Pancreas (tissue), 10 donors: ENCODE measurements at regions not wholly inside any gene's neighbourhood (a gene's known extent, or its start where the extent isn't known, plus 50 kb on each side); places are given as distances from the start of the nearest gene placed in this dataset.

Experiments used
- ATAC-seq, 4 donors: fragments of 200-7000 bp; cut with Tn5 transposase; one replicate each; pipeline versions ENCODE4 v1.8.0 to v1.9.1; 2020; ENCODE audit warnings: mild to moderate bottlenecking in 4 of 4, moderate library complexity in 4 of 4
- DNase-seq, 6 donors: peaks; one replicate each; pipeline ENCODE4 v3.0.0-alpha.2; 2020
- FAIRE-seq: peaks from 2 replicates; lab custom pipeline; 2012; peaks lifted over from hg19 to GRCh38; lab: Jason Lieb, UNC
- H3K27ac ChIP-seq, 4 donors: fragments of 200-600 bp; sonication (generic); 1 replicate in 3 of 4; 2 replicates in 1 of 4; pipeline versions ENCODE4 v1.5.0 to v1.8.0; 2020
- H3K27me3 ChIP-seq, 4 donors: fragments of 200-600 bp; one replicate each; pipeline ENCODE4 v1.8.0; 2021
- H3K36me3 ChIP-seq, 3 donors: fragments of 200-600 bp; sonication (generic) in 1 of 3; one replicate each; pipeline versions ENCODE4 v1.5.0 to v1.8.0; 2020 to 2021
- H3K4me1 ChIP-seq, 3 donors: fragments of 200-600 bp; one replicate each; pipeline ENCODE4 v1.8.0; 2021
- H3K4me3 ChIP-seq, 4 donors: fragments of 200-600 bp; sonication (generic) in 2 of 4; one replicate each; pipeline versions ENCODE4 v1.5.0 to v1.8.0; 2020 to 2021
- H3K9me3 ChIP-seq, 4 donors: fragments of 200-600 bp; one replicate each; pipeline ENCODE4 v1.8.0; 2021
- WGBS, 2 donors: extraction: QIAGEN DNeasy Blood & Tissue Kit; methylation state at CpG; one replicate each; pipeline ENCODE4 v1.1.7; 2013; 5-methylcytosine and 5-hydroxymethylcytosine counted together
- intact Hi-C, 3 donors: fragments of 100-400 bp; cut with DNase I; formaldehyde crosslinking; loops; one replicate each; pipeline versions ENCODE4 v1.11.1 to v1.14.2; 2022
- TF ChIP-seq, protein P1 (sequence below), 4 donors: fragments of 200-600 bp; sonication (generic) in 3 of 4; IDR thresholded peaks; one replicate each; pipeline versions ENCODE4 v1.5.0 to v1.8.0; 2021; ENCODE audit warnings: antibody characterized with exemption in 4 of 4
- donor health status: healthy with polysubstance abuse.
- donor health status: DM: no; HTN: no; CAD: no; lungs with moderate emphysema.
- donor health status: DM: no; HTN: no; CAD: no.
- donor health status: control.
- donor health status: control.
- donor health status: Bipolar disorder and iron deficiency.
- donor health status: DM: yes; HTN: yes; CAD: no.
- donor health status: DM: no; HTN: no; CAD: no.
- donor health status: DM: no; HTN: no; CAD: no.
- donor health status: DM: yes; HTN: yes; CAD: no.

DNA sequence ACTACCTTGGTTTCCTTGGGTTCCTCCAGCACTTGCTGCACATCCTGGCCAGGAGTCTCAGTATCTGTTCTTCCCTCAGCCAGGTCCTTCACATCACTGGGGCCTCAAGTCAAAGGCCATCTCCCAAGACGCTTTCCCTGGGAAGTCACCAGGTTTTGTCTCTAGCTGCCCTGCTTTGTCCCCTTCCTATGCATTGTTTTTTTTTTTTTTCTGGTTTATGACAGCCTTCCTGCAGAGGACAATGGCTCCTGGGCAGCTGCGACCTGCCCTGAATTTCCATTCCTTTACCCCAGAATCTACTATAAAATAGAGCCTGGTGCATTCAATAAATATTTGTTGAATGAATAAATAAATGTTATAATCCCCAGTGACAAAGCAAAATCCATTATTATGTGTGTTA, 687.3 kb downstream of the QKI start:
- TF ChIP-seq, protein P1, sequence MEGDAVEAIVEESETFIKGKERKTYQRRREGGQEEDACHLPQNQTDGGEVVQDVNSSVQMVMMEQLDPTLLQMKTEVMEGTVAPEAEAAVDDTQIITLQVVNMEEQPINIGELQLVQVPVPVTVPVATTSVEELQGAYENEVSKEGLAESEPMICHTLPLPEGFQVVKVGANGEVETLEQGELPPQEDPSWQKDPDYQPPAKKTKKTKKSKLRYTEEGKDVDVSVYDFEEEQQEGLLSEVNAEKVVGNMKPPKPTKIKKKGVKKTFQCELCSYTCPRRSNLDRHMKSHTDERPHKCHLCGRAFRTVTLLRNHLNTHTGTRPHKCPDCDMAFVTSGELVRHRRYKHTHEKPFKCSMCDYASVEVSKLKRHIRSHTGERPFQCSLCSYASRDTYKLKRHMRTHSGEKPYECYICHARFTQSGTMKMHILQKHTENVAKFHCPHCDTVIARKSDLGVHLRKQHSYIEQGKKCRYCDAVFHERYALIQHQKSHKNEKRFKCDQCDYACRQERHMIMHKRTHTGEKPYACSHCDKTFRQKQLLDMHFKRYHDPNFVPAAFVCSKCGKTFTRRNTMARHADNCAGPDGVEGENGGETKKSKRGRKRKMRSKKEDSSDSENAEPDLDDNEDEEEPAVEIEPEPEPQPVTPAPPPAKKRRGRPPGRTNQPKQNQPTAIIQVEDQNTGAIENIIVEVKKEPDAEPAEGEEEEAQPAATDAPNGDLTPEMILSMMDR (IDR thresholded peaks at IDR 0.05), result no peak
- ATAC-seq (no peak), DNase-seq (no peak), FAIRE-seq (no peak)
- Histone ChIP-seq H3K27ac (no peak overlapping the region), H3K36me3 (no peaks in the 10 kb centered on the region), H3K27me3 (no peaks in the 10 kb centered on the region), H3K4me1 (no peaks in the 10 kb centered on the region), H3K4me3 (no peak overlapping the region), H3K9me3 (no peaks in the 10 kb centered on the region)
- 60 to 71% methylated on average over 2 of the region's 2 CpGs for WGBS, 2 donors
- intact Hi-C loops, result no loop called here

DNA sequence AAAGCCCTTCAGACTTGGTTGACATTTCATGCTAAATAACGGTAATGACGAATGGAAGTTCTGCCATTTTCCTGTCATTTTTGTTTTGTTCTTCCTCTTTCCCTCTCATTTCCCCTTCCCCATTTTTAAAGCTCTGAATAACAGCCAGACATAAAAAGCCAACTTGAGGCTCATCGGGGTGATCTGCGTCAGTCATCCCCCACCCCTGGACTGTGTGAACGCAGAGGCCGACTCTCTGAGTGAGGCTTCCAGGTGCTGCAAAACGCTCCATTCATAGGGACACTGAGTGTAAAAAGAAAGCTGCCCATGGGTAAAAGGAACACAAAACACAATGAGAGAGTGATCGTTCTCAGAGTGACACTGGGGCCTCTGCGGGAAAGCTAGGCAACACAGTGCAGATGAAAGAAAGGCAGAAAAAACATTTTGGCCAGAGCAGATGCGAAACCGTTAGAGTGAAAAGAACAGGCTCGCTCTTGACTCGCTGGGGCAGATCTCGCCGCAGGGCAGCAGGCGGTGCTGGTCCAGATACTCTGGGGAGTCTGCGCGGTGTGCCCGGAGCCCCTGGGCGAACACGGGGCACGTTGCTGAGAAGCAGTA, 684.8 kb downstream of the QKI start:
- Histone ChIP-seq H3K9me3 (no peaks in the 10 kb centered on the region), H3K4me3 (no peak overlapping the region), H3K27ac (no peak overlapping the region), H3K27me3 (no peaks in the 10 kb centered on the region), H3K36me3 (no peaks in the 10 kb centered on the region), H3K4me1 (no peaks in the 10 kb centered on the region)
- no peak for FAIRE-seq
- intact Hi-C loops, result no loop called here
- no peak for DNase-seq
- WGBS, 2 donors, result 85 to 92% methylated on average over 22 of the region's 22 CpGs
- no peak for ATAC-seq
- TF ChIP-seq, protein P1 (IDR thresholded peaks at IDR 0.05), result no peak

DNA sequence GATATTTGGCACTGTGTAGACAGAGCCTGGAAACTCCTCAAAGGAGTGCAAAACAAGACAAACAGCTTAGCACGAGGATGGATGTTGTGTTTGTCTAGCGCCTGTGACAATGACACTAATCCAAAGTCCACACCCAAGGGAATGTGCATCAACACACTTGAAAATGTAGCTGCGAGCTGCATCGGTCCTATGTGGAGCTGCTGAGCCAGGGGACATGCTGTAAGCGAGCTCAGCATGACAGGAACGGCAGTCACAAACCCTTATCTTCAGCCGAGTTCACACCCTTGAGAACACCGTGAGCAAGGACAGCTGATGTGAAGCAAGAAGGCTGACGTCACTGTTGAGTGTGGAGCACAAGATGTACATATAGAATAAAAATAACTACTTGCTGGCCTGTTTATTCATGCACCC, 684.3 kb downstream of the QKI start:
- no peak for FAIRE-seq
- WGBS, 2 donors, result 30 to 34% methylated on average over 9 of the region's 9 CpGs
- TF ChIP-seq, protein P1 (IDR thresholded peaks at IDR 0.05), result no peak

DNA sequence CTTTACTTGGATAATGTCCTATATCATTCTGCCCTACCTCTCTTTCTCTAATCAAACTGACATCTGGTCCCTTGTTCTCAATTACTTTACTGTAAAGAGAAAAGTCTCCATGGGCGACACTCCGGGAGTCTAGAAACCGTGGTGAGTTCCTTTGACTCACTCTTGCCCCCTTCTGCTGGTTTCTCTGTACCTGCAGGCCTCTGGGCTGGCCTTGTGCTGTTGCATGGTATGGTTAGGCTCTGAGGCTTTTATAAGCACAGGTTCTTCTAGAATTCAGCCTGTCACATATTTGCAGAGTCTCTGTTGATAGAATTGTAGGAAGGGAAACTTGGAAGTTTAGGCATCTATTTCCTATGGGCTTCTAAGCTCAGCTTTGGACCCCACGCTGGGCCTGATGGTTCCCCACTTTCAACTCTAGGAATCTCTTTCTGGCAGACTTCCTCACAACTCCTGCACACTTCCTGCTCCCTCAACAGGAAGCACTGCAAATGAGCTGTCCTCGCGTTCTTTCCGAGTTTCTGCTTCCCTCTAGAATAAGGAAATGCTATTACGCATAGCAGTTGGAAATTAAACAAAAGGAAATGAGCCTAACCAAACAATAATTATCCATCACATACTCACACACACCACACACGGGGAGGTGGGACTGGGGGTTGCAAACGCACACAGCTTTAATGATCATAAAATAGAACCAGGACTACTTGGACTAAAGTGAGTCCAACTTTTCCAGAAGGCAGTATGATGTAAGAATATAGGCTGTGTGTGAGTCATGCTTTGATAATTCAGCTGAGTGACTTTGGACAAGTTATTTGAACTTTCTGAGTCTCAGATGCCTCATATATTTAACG, 683.3 kb downstream of the QKI start:
- WGBS, 2 donors, result 64 to 65% methylated on average over 11 of the region's 11 CpGs
- TF ChIP-seq, protein P1 (IDR thresholded peaks at IDR 0.05), result no peak
- intact Hi-C loops, result no loop called here
- Histone ChIP-seq H3K27ac (peak overlapping the region in 1 of 4 donors; percentile 9), H3K27me3 (no peaks in the 10 kb centered on the region), H3K4me1 (no peaks in the 10 kb centered on the region), H3K4me3 (no peak overlapping the region), H3K9me3 (no peaks in the 10 kb centered on the region), H3K36me3 (no peaks in the 10 kb centered on the region)
- FAIRE-seq, result no peak
- ATAC-seq, result peak; percentile 28 to 73 (median 49)
- no peak for DNase-seq

More for the DNA sequence above, 684.3 kb downstream of the QKI start:
- Histone ChIP-seq H3K36me3 (no peaks in the 10 kb centered on the region), H3K27me3 (no peaks in the 10 kb centered on the region), H3K27ac (no peak overlapping the region), H3K4me1 (no peaks in the 10 kb centered on the region), H3K9me3 (no peaks in the 10 kb centered on the region), H3K4me3 (no peak overlapping the region)
- intact Hi-C loops, result no loop called here
- ATAC-seq (peak; percentile 60 to 91 (median 76)), DNase-seq (peak in 3 of 6 donors; percentile 34 to 68 (median 53))

DNA sequence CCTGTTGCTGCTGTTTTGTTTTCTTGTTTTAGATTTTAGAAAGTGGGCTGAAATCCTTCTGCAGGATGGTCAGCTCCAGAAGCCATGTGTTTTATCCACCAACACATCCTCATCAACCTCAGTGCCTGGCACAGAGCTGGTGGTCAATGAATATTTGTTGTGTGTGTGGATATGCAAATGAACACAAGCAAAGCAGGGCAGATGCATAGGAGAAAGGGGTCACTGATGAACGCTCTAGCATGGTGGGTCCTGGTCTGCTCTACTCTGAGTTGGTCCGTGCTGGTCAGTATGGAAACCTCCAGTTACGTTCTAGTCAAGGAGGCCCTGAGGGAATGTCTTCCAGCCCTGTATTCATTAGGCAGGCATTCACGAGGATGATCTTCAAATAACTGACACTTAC, 682.5 kb downstream of the QKI start:
- ATAC-seq (no peak), DNase-seq (no peak), FAIRE-seq (no peak)
- H3K9me3 ChIP-seq, result no peaks in the 10 kb centered on the region
- no peak overlapping the region for H3K4me3 ChIP-seq
- no peaks in the 10 kb centered on the region for H3K4me1 ChIP-seq
- no peaks in the 10 kb centered on the region for H3K27me3 ChIP-seq
- TF ChIP-seq, protein P1 (IDR thresholded peaks at IDR 0.05), result no peak
- WGBS, 2 donors, result 72 to 90% methylated on average over 4 of the region's 4 CpGs
- no peaks in the 10 kb centered on the region for H3K36me3 ChIP-seq
- intact Hi-C loops, result no loop called here
- H3K27ac ChIP-seq, result no peak overlapping the region
